Tibial nerve (tissue), 3 donors: ENCODE measurements at regions not wholly inside any gene's neighbourhood (a gene's known extent, or its start where the extent isn't known, plus 50 kb on each side); places are given as distances from the start of the nearest gene placed in this dataset.

Experiments used
- POLR2A ChIP-seq, 2 donors: fragments of 450-650 bp; IDR thresholded peaks; one replicate each; pipeline ENCODE4 v1.6.1; 2017; ENCODE audit warnings: antibody characterized with exemption in 2 of 2, mild to moderate bottlenecking in 2 of 2, moderate library complexity in 2 of 2
- TF ChIP-seq, protein P1 (sequence below), 5 experiments: fragments of 200-600 bp in 3 of 5; fragments of 450-650 bp in 2 of 5; sonication (generic) in 3 of 5; IDR thresholded peaks; one replicate each; pipeline ENCODE4 v1.5.1; 2016 to 2019; ENCODE audit warnings: antibody characterized with exemption in 5 of 5, mild to moderate bottlenecking in 3 of 5, moderate library complexity in 2 of 5

DNA sequence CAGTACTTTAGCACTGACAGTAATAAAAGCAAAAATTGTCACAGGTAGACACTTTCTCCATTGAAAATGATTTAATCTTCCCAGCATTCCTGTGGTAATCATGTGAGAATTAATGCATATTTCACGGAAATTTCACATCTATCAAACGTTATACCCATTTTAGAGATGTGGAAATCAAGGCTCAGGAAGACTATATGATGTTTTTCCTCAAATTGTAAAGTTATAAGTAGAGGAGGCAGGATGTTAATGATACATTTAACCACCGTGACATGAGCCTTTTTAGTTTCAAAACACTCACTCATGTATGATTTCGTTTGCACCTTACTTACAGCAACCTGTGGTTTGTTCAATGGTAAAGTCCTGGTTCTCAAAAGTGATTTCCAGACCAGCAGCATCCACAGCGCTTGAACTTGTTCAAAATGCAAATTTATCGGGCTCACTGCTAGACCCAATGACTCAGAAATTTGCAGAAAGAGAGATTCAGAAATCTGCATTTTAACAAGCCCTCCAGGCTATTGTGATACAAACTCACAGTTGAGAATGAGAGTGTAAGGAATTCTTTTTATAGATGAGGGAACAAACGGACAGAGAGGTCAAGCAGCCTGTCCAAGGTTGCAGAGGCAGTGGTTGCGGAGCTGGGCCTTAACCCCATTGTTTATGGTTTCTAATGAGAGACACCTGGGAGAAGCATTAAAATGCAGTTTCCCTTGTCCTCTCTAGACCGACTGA lies 654.8 kb upstream of the TBX3 start:
- TF ChIP-seq, protein P1, sequence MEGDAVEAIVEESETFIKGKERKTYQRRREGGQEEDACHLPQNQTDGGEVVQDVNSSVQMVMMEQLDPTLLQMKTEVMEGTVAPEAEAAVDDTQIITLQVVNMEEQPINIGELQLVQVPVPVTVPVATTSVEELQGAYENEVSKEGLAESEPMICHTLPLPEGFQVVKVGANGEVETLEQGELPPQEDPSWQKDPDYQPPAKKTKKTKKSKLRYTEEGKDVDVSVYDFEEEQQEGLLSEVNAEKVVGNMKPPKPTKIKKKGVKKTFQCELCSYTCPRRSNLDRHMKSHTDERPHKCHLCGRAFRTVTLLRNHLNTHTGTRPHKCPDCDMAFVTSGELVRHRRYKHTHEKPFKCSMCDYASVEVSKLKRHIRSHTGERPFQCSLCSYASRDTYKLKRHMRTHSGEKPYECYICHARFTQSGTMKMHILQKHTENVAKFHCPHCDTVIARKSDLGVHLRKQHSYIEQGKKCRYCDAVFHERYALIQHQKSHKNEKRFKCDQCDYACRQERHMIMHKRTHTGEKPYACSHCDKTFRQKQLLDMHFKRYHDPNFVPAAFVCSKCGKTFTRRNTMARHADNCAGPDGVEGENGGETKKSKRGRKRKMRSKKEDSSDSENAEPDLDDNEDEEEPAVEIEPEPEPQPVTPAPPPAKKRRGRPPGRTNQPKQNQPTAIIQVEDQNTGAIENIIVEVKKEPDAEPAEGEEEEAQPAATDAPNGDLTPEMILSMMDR (IDR thresholded peaks at IDR 0.05): no peak
- no peak for TF ChIP-seq POLR2A (IDR thresholded peaks at IDR 0.05)
